ENCODE measurements at regions not wholly inside any gene's neighbourhood (a gene's known extent, or its start where the extent isn't known, plus 50 kb on each side); places are given as distances from the start of the nearest gene placed in this dataset.

GRCh38 chr2:225932811-225933413 lies 533.4 kb downstream of the NYAP2 start:
- no peak for TF ChIP-seq CTCF (IDR thresholded peaks at IDR 0.05)
- intact Hi-C loops (cut with DNase I, micrococcal nuclease), result no loop called here
- no peak for ATAC-seq
- Histone ChIP-seq H3K4me1 (ENCODE audit: low read depth) (no peaks in the 10 kb centered on the region), H3K4me3 (no peak overlapping the region), H3K9me3 (no peaks in the 10 kb centered on the region), H3K36me3 (ENCODE audit: low read depth) (no peaks in the 10 kb centered on the region)
- DNase-seq, result no peak

- Histone ChIP-seq H3K4me3 (no peak overlapping the region), H3K36me3 (ENCODE audit: low read depth) (no peaks in the 10 kb centered on the region), H3K9me3 (no peaks in the 10 kb centered on the region), H3K4me1 (ENCODE audit: low read depth) (no peaks in the 10 kb centered on the region)
- DNase-seq (no peak), ATAC-seq (no peak)
- intact Hi-C loops (cut with DNase I, micrococcal nuclease), result no loop called here
- no peak for TF ChIP-seq CTCF (IDR thresholded peaks at IDR 0.05)
These were observed 531.2 kb downstream of the NYAP2 start for GRCh38 chr2:225930687-225931086.

DNA sequence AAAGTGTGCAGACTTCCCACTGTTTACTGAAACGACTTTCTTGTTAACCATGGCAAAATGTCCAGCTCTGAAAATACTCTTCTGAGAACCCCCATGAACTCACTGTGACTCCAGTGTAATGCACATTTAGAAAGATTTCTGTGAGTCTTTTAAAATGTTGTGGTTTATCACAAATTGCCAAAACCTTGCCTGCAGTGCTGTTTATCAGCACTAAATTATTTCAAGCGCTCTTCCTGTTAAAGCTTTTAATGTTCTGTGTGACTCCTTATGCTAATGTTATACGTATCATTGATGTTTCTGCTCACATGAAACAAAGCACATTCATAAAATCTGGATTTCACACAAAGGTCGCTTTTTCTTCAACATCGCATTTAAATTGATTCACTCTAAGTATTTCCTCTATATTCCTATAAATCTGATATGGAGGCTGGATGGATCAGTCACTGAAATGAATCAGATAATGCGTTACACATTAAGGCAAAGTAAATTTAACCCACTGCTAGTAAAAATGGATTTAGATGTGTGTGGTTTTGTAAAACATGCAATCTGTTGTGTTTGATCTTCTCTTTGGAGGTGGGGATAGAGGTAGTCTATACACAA lies 521.2 kb downstream of the NYAP2 start:
- no peak for TF ChIP-seq CTCF (IDR thresholded peaks at IDR 0.05)
- Histone ChIP-seq H3K4me1 (ENCODE audit: low read depth) (no peaks in the 10 kb centered on the region), H3K36me3 (ENCODE audit: low read depth) (no peaks in the 10 kb centered on the region), H3K4me3 (no peak overlapping the region), H3K9me3 (peaks cover 4% of the 10 kb centered on the region)
- DNase-seq (no peak), ATAC-seq (no peak)
- intact Hi-C loops (cut with DNase I, micrococcal nuclease), result no loop called here

DNA sequence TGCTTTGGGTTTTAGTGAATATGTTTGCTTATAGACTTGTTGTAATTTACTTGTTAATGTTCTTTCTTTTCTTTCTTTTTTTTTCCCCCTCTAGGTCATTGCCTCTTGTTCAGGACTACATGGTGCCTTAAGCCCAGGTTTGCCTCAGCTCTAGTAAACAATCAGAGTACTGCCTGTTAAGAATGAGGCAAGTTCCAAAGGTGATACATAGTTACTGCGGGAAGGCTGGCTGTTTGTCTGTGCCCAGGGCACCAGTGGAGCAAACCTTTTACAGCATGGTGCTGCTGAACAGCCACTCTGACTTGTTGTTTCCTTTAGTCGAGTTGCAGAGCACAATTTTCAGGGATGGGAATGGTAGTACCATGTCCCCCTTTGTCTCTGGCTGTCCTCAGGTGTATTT lies 517.2 kb downstream of the NYAP2 start:
- no peak overlapping the region for H3K4me3 ChIP-seq
- H3K9me3 ChIP-seq, result peaks cover 4% of the 10 kb centered on the region
- no peak for TF ChIP-seq CTCF (IDR thresholded peaks at IDR 0.05)
- ATAC-seq, result no peak
- H3K4me1 ChIP-seq (ENCODE audit: low read depth), result no peaks in the 10 kb centered on the region
- no peaks in the 10 kb centered on the region for H3K36me3 ChIP-seq (ENCODE audit: low read depth)
- DNase-seq, result no peak
- intact Hi-C loops (cut with DNase I, micrococcal nuclease), result no loop called here

DNA sequence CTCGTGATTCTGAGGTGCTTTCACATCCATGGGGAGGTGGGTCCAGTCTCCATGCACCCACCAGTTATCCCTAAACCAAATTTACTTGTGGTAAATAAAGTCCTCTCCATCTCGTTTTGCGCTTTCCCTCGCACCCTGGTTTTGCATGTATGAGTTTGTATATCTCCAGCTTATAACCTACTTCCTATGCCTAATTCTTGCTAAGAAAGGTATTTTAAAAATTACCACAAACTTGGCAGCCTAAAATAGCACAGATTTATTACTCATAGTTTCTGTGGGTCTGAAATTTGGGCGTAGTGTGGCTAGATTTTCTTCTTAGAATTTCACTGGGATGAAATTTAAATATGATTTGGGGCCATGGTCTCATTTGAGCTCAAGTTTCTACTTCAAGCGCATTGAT lies 511.5 kb downstream of the NYAP2 start:
- Histone ChIP-seq H3K36me3 (ENCODE audit: low read depth) (no peaks in the 10 kb centered on the region), H3K9me3 (no peaks in the 10 kb centered on the region), H3K4me1 (ENCODE audit: low read depth) (no peaks in the 10 kb centered on the region), H3K4me3 (no peak overlapping the region)
- DNase-seq (no peak), ATAC-seq (no peak)
- no peak for TF ChIP-seq CTCF (IDR thresholded peaks at IDR 0.05)
- intact Hi-C loops (cut with DNase I, micrococcal nuclease), result no loop called here
